DND-41 (cell line): ENCODE measurements at regions not wholly inside any gene's neighbourhood (a gene's known extent, or its start where the extent isn't known, plus 50 kb on each side); places are given as distances from the start of the nearest gene placed in this dataset.

Source experiments
- CTCF ChIP-seq: IDR thresholded peaks from 2 replicates; pipeline ENCODE4 v1.5.1; 2012; ENCODE audit warnings: borderline replicate concordance, low read length, moderate library complexity, mild to moderate bottlenecking; ENCODE audit not compliant: poor library complexity, severe bottlenecking; ENCODE audit errors: extremely low read depth
- EZH2 ChIP-seq: IDR thresholded peaks from 3 replicates; pipeline ENCODE4 v1.6.1; 2012; ENCODE audit warnings: borderline replicate concordance, low read depth, mild to moderate bottlenecking, moderate library complexity, low read length, inconsistent platforms; ENCODE audit not compliant: severe bottlenecking

DNA sequence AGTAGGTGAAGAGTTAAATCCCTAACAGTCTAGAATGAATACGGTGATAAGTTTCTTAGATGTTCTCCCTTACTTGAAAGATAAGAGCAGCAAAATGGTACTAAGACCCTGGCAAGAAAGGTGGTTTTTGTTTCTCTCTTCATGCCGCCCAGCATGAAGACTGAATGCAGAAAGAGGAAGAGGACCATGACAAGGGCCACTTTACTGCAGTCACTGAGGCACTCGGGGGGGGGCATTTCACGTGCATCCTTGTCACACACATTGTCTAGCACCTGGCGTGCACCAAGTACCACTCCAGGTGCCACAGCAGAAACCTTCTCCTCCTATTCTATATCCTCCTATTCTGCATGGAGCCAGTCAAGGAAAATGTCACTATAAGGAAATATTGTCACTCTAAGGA, 222.0 kb downstream of the TOMM20 start:
- TF ChIP-seq CTCF (no peak), EZH2 (no peak)
